ENCODE measurements at regions not wholly inside any gene's neighbourhood (a gene's known extent, or its start where the extent isn't known, plus 50 kb on each side); places are given as distances from the start of the nearest gene placed in this dataset.

DNA sequence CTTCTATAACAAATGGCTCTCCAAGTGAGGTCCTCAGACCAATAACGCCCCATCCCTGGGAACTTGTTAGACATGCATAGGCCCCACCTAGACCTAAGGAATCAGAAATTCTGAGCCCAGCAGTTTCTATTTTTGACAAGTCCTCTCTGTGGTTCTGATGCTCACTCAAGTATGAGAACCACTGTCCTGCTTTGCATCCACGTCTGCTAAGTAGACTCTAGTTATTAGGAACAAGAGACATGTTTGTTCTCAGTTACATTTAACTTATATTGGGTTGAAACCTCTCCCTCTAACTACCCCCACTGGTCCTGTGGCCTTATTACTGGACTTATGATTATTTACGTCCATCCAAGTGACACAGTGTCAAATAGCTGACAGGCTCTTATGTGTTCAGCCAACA lies 70.3 kb downstream of the TMEM17 start (continued):
- TF ChIP-seq STAT6 (CRISPR knock-in tag; IDR thresholded peaks at IDR 0.05), result no peak
- TF ChIP-seq ZC3H11A (IDR thresholded peaks at IDR 0.05; ENCODE audit: low read depth, low read length), result no peak
- no peak for TF ChIP-seq HIVEP1 (CRISPR knock-in tag; IDR thresholded peaks at IDR 0.05)

DNA sequence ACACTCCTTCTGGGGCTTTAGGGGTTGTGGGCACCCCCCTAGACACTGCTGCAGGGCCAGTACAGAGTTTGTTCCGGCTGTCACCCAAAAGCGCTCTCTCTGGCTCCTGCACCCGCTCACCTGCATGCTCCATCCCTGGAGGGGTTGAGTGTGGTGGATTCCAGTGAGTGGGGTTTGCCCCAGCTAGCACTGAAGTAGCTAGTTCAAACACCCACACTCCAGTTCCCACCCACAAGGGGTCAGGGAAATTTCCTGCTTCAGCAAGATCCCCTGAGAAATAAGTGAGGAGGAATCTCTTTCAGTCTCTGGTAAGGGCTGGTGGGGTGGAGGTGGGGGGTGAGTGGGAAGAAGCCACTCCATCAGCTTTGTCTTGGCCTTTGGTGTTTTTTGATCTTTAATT lies 73.6 kb downstream of the TMEM17 start:
- DNase-seq (ENCODE audit: extremely low read depth in 1 of 4, low spot score in 3 of 4) (no peak), FAIRE-seq (no peak), ATAC-seq (no peak)
- Histone ChIP-seq H3K4me2 (ENCODE audit: insufficient read depth, low read length) (no peak overlapping the region), H3K27me3 (ENCODE audit: control insufficient read depth in 2 of 2, insufficient read depth in 2 of 2, low read length in 2 of 2) (peaks cover 0 to 12% of the 10 kb centered on the region in 2 experiments; a peak in 1 of 5 replicates), H3K4me3 (no peak overlapping the region), H2AFZ (ENCODE audit: low read depth, low read length) (no peak overlapping the region), H3K9me3 (replicated peaks; ENCODE audit: control insufficient read depth, insufficient read depth, low read depth, low read length) (no peaks in the 10 kb centered on the region), H3K79me2 (ENCODE audit: control insufficient read depth, insufficient read depth, low read length) (no peaks in the 10 kb centered on the region), H3K4me1 (replicated peaks in 1 of 2; ENCODE audit: control insufficient read depth in 2 of 2, insufficient read depth in 2 of 2, low read length in 2 of 2) (no peaks in the 10 kb centered on the region), H3K36me3 (ENCODE audit: control insufficient read depth, insufficient read depth, low read length) (no peaks in the 10 kb centered on the region), H3K27ac (ENCODE audit: extremely low read depth, low read depth, low read length) (no peak overlapping the region), H3K9ac (ENCODE audit: insufficient read depth in 1 of 2, low read depth in 2 of 2, low read length in 2 of 2) (no peak overlapping the region), H4K20me1 (replicated peaks; ENCODE audit: control insufficient read depth, insufficient read depth, low read length) (no peaks in the 10 kb centered on the region), H3K9me1 (ENCODE audit: control insufficient read depth, insufficient read depth, low read length) (no peaks in the 10 kb centered on the region)
- in situ Hi-C loops (cut with MboI) (no loop called here), intact Hi-C loops (cut with micrococcal nuclease) (no loop called here)
- no TSS peak for BruUV-seq (replicated peaks)
- TF ChIP-seq XRCC3 (IDR thresholded peaks at IDR 0.05) (no peak), BDP1 (IDR thresholded peaks at IDR 0.05; ENCODE audit: insufficient read depth, insufficient read length) (no peak), ELF2 (CRISPR knock-in tag; IDR thresholded peaks at IDR 0.05) (no peak), SREBF1 (IDR thresholded peaks at IDR 0.05; ENCODE audit: borderline replicate concordance, low read depth, low read length) (no peak), LCOR (CRISPR knock-in tag; IDR thresholded peaks at IDR 0.05) (no peak), CHCHD3 (CRISPR knock-in tag; IDR thresholded peaks at IDR 0.05) (no peak), ZNF143 (CRISPR knock-in tag; IDR thresholded peaks at IDR 0.05) (no peak)
- TF ChIP-seq, protein P1, sequence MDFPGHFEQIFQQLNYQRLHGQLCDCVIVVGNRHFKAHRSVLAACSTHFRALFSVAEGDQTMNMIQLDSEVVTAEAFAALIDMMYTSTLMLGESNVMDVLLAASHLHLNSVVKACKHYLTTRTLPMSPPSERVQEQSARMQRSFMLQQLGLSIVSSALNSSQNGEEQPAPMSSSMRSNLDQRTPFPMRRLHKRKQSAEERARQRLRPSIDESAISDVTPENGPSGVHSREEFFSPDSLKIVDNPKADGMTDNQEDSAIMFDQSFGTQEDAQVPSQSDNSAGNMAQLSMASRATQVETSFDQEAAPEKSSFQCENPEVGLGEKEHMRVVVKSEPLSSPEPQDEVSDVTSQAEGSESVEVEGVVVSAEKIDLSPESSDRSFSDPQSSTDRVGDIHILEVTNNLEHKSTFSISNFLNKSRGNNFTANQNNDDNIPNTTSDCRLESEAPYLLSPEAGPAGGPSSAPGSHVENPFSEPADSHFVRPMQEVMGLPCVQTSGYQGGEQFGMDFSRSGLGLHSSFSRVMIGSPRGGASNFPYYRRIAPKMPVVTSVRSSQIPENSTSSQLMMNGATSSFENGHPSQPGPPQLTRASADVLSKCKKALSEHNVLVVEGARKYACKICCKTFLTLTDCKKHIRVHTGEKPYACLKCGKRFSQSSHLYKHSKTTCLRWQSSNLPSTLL (IDR thresholded peaks at IDR 0.05), result no peak
- TF ChIP-seq, protein P2, sequence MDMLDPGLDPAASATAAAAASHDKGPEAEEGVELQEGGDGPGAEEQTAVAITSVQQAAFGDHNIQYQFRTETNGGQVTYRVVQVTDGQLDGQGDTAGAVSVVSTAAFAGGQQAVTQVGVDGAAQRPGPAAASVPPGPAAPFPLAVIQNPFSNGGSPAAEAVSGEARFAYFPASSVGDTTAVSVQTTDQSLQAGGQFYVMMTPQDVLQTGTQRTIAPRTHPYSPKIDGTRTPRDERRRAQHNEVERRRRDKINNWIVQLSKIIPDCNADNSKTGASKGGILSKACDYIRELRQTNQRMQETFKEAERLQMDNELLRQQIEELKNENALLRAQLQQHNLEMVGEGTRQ (CRISPR knock-in tag; IDR thresholded peaks at IDR 0.05), result no peak
- ChIA-PET CTCF (ENCODE audit: low intra/inter-chr PET ratio) (no interaction called here), POLR2A (interaction anchor here (1.6 kb wide), 1 partner anchor 437 kb away, joined by 4 read pairs; no protein-coding TSS in a partner anchor)
- 5% methylated on average over 3 of the region's 3 CpGs for WGBS (ENCODE audit: insufficient coverage, low coverage, missing lambda C conversion rate)
